Colonic mucosa (tissue), 4 donors: ENCODE measurements at regions not wholly inside any gene's neighbourhood (a gene's known extent, or its start where the extent isn't known, plus 50 kb on each side); places are given as distances from the start of the nearest gene placed in this dataset.

Experiments used
- DNase-seq: peaks from one replicate; pipeline ENCODE4 v3.0.0-alpha.2; 2020
- H3K27ac ChIP-seq: fragments of 200-600 bp; one replicate; pipeline ENCODE4 v1.8.0; 2021
- H3K27me3 ChIP-seq: fragments of 200-600 bp; one replicate; pipeline ENCODE4 v1.8.0; 2021
- H3K36me3 ChIP-seq: fragments of 200-600 bp; one replicate; pipeline ENCODE4 v1.8.0; 2021
- H3K4me1 ChIP-seq: fragments of 200-600 bp; one replicate; pipeline ENCODE4 v1.8.0; 2021; ENCODE audit warnings: mild to moderate bottlenecking
- H3K4me3 ChIP-seq: fragments of 200-600 bp; one replicate; pipeline ENCODE4 v1.8.0; 2021
- H3K9ac ChIP-seq, 2 donors: one replicate each; pipeline ENCODE4 v1.7.0; 2013; ENCODE audit warnings: control low read depth in 2 of 2, low read depth in 2 of 2, low read length in 2 of 2
- H3K9me3 ChIP-seq: fragments of 200-600 bp; one replicate; pipeline ENCODE4 v1.8.0; 2021
- CTCF ChIP-seq: fragments of 200-600 bp; IDR thresholded peaks from one replicate; pipeline ENCODE4 v1.8.0; 2022; ENCODE audit warnings: antibody characterized with exemption, mild to moderate bottlenecking
- intact Hi-C: fragments of 100-400 bp; cut with DNase I; formaldehyde crosslinking; loops from one replicate; pipeline ENCODE4 v1.14.1; 2022
- donor health status: healthy.
- donor health status: DM: no; HTN: no; CAD: no.
- donor health status: DM: no; HTN: no; CAD: no.

- no peak overlapping the region for H3K4me3 ChIP-seq
- intact Hi-C loops = no loop called here
- H3K27me3 ChIP-seq = no peaks in the 10 kb centered on the region
- H3K4me1 ChIP-seq = no peaks in the 10 kb centered on the region
- no peak overlapping the region for H3K9ac ChIP-seq
- no peaks in the 10 kb centered on the region for H3K9me3 ChIP-seq
- no peak overlapping the region for H3K27ac ChIP-seq
- TF ChIP-seq CTCF = no peak
- H3K36me3 ChIP-seq = no peaks in the 10 kb centered on the region
- DNase-seq = no peak
Measured at GRCh38 chr1:30090162-30090820, 633.1 kb downstream of the MATN1 start.

DNA sequence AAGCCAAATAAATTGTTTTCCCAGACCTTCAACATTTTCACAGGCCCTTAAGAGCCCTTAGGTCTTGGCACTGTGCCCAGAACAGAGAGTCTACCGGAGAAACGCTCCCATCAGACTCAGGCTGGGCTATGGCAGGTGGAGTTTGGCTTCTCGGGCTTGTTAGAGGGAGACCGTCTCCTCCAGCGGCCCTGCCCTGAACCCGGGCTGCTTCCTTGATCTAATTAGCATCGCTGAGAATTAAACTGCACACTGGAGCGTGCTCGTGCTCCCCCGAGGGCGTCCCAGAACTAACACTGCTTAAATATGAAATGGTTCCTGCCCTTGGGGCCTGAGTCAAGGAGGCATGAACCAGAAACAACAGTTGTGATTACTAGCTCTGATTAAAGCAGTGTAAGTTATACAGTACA is 634.4 kb downstream of the MATN1 start:
- Histone ChIP-seq H3K4me1 (no peaks in the 10 kb centered on the region), H3K4me3 (no peak overlapping the region), H3K9me3 (no peaks in the 10 kb centered on the region), H3K9ac (no peak overlapping the region), H3K27me3 (no peaks in the 10 kb centered on the region), H3K36me3 (no peaks in the 10 kb centered on the region), H3K27ac (no peak overlapping the region)
- no peak for TF ChIP-seq CTCF
- intact Hi-C loops = loop anchor here (5.0 to 10.0 kb wide), 3 partner anchors 177 to 854 kb away; partner anchors contain the start of genes MECR and PTPRU
- peak; percentile 80 for DNase-seq

DNA sequence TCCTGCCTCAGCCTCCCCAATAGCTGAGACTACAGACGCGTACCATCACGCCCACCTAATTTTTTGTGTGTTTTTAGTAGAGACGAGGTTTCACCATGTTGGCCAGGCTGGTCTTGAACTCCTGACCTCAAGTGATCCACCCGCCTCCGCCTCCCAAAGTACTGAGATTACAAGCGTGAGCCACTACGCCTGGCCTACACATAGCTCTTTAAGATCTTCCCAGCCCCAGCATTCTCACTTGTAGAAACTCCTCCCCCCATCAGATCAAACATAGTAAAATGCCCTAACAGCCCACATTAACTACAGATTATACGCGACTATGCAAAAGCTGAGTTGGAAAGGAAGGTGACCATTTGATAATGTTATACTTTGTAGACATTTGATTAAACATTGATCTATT is 634.8 kb downstream of the MATN1 start:
- no peaks in the 10 kb centered on the region for H3K27me3 ChIP-seq
- H3K4me3 ChIP-seq = no peak overlapping the region
- intact Hi-C loops = loop anchor here (5.0 to 10.0 kb wide), 3 partner anchors 176 to 854 kb away; partner anchors contain the start of genes MECR and PTPRU
- no peaks in the 10 kb centered on the region for H3K4me1 ChIP-seq
- no peak overlapping the region for H3K27ac ChIP-seq
- DNase-seq = peak; percentile 54
- no peak for TF ChIP-seq CTCF
- no peaks in the 10 kb centered on the region for H3K9me3 ChIP-seq
- no peaks in the 10 kb centered on the region for H3K36me3 ChIP-seq
- no peak overlapping the region for H3K9ac ChIP-seq

- no peaks in the 10 kb centered on the region for H3K36me3 ChIP-seq
- H3K9me3 ChIP-seq = no peaks in the 10 kb centered on the region
- no peak overlapping the region for H3K9ac ChIP-seq
- H3K4me3 ChIP-seq = no peak overlapping the region
- H3K27me3 ChIP-seq = no peaks in the 10 kb centered on the region
- no peaks in the 10 kb centered on the region for H3K4me1 ChIP-seq
- intact Hi-C loops = loop anchor here (5.0 to 10.0 kb wide), 3 partner anchors 175 to 853 kb away; partner anchors contain the start of genes MECR and PTPRU
- DNase-seq = no peak
- H3K27ac ChIP-seq = no peak overlapping the region
- no peak for TF ChIP-seq CTCF
Measured at GRCh38 chr1:30087465-30087864, 635.9 kb downstream of the MATN1 start.

DNA sequence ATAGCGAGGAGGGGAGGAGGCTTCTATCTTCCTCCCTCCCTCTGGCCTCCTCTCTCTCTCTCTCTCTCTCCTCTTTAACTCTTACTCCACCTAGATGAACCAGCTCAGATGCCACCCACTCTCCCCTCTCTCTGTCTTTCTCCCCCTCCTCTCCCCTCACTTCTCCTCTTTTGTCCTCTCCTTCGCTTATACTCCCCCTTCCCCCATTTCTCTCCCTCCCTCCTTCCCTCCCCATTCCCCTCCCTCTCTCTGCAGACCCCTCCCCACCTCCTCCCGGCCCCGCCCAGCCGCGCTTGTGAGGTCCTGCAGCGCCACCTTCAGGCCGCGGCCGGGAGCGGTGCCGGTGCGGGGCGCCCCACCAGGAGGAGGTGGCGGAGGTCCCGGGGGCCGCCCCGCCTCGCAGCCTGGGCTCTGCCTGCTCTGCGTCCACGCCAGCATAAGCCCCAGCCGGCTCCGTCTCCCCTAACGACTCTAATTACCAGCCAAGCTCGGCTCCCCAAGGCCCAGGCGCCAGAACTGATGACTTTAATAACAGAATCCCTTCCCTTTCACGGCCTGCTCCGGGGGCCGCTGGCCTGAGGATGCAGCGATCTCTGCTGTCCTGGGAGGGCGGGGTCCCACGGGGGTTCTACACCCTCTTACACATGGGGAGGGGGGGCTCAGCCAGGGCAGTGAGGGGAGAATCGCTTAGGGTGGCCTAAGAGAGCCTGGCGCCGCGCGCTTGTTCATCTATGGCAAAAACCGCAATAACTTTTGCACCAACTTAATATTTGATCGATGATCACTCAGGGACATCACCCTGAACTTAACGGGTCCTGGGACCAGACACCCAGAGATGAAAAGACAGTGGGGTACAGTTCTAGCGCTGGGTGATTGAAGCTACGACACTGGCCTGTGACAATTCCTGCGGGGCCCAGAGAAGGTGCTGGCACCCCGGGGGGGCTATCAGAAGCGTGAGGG is 637.3 kb downstream of the MATN1 start:
- TF ChIP-seq CTCF = peak; percentile 56
- intact Hi-C loops = loop anchor here (5.0 to 10.0 kb wide), 3 partner anchors 174 to 851 kb away; partner anchors contain the start of genes MECR and PTPRU

More for the DNA sequence above, 637.3 kb downstream of the MATN1 start:
- Histone ChIP-seq H3K9ac (no peak overlapping the region), H3K27me3 (no peaks in the 10 kb centered on the region), H3K4me3 (no peak overlapping the region), H3K27ac (no peak overlapping the region), H3K4me1 (no peaks in the 10 kb centered on the region), H3K36me3 (no peaks in the 10 kb centered on the region), H3K9me3 (no peaks in the 10 kb centered on the region)
- peak; percentile 50 for DNase-seq
